Heart left ventricle (tissue), 16 donors: ENCODE measurements at regions not wholly inside any gene's neighbourhood (a gene's known extent, or its start where the extent isn't known, plus 50 kb on each side); places are given as distances from the start of the nearest gene placed in this dataset.

ENCODE experiments used
- ATAC-seq, 4 donors: fragments of 200-7000 bp; cut with Tn5 transposase; one replicate each; pipeline ENCODE4 v1.9.1; 2020 to 2022; ENCODE audit warnings: moderate library complexity in 4 of 4, mild to moderate bottlenecking in 3 of 4, moderate number of reproducible peaks in 1 of 4
- DNase-seq, 5 donors: peaks; one replicate each; pipeline ENCODE4 v3.0.0-alpha.2; 2020
- H3K27ac ChIP-seq, 12 donors: fragments of 200-600 bp; sonication (generic) in 4 of 12; one replicate each; pipeline versions ENCODE4 v1.5.0 to v1.8.0; 2016 to 2022; ENCODE audit warnings: mild to moderate bottlenecking in 2 of 12
- H3K27me3 ChIP-seq, 9 donors: fragments of 200-600 bp; sonication (generic) in 2 of 9; one replicate each; pipeline versions ENCODE4 v1.5.1 to v1.8.0; 2016 to 2022; ENCODE audit warnings: mild to moderate bottlenecking in 3 of 9
- H3K36me3 ChIP-seq, 9 donors: fragments of 200-600 bp; sonication (generic) in 2 of 9; one replicate each; pipeline versions ENCODE4 v1.5.0 to v1.8.0; 2018 to 2022; ENCODE audit warnings: mild to moderate bottlenecking in 2 of 9
- H3K4me1 ChIP-seq, 12 donors: fragments of 200-600 bp; sonication (generic) in 4 of 12; one replicate each; pipeline versions ENCODE4 v1.5.0 to v1.8.0; 2016 to 2022; ENCODE audit warnings: mild to moderate bottlenecking in 3 of 12
- H3K4me3 ChIP-seq, 12 donors: fragments of 200-600 bp; sonication (generic) in 4 of 12; one replicate each; pipeline versions ENCODE4 v1.5.0 to v1.8.0; 2017 to 2022; ENCODE audit warnings: mild to moderate bottlenecking in 9 of 12, moderate library complexity in 4 of 12
- H3K9me3 ChIP-seq, 12 donors: fragments of 200-600 bp; sonication (generic) in 4 of 12; one replicate each; pipeline versions ENCODE4 v1.5.0 to v1.8.0; 2016 to 2022; ENCODE audit warnings: mild to moderate bottlenecking in 1 of 12
- POLR2A ChIP-seq, 2 donors: fragments of 450-650 bp; IDR thresholded peaks; one replicate each; pipeline ENCODE4 v1.6.1; 2017; ENCODE audit warnings: antibody characterized with exemption in 2 of 2, mild to moderate bottlenecking in 2 of 2, moderate library complexity in 2 of 2
- WGBS, 4 donors: extraction: QIAGEN DNeasy Blood & Tissue Kit in 2 of 4; methylation state at CpG; one replicate each; pipeline versions ENCODE4 v1.1.5 to v1.1.7; 2013 to 2018; 5-methylcytosine and 5-hydroxymethylcytosine counted together
- intact Hi-C, 10 donors: fragments of 100-400 bp; cut with DNase I; formaldehyde crosslinking; loops; one replicate each; pipeline versions ENCODE4 v1.11.1 to v1.14.2; 2022
- TF ChIP-seq, protein P1 (sequence below), 12 donors: fragments of 200-600 bp; sonication (generic) in 4 of 12; IDR thresholded peaks; one replicate each; pipeline versions ENCODE4 v1.5.0 to v1.8.0; 2018 to 2022; ENCODE audit warnings: antibody characterized with exemption in 12 of 12, mild to moderate bottlenecking in 5 of 12
- donor health status: ischemic (EF 13 %, LVEDD 7.1; RV severe dilation, severe dysfunction).
- donor health status: healthy with polysubstance abuse.
- donor health status: DM: no; HTN: yes; CAD: no.
- donor health status: DM: no; HTN: no; CAD: no.
- donor health status: ischemic (EF 25% LVEDD 6.9; RV normal size, moderate dysfunction).
- donor health status: ischemic (EF 25% LVEDD 5.7; RV mildly dilated, moderate dysfunction).
- donor health status: healthy.
- donor health status: DM: yes; HTN: yes; CAD: no.
- donor health status: ischemic (EF 35%, LVEDD 5.7; RV mildly dilated, moderate dysfunction).
- donor health status: nonischemic (EF 11% LVEDD 7.7; RV severe dilation, severe dysfunction).
- donor health status: DM: yes; HTN: yes; CAD: no.
- donor health status: PGD.
- donor health status: ischemic (EF 29% LVEDD 5.4; RV normal size, mild dysfunction).
- donor health status: nonischemic (EF 23%, LVEDD 6.1; RV moderate dilation, normal function).

DNA sequence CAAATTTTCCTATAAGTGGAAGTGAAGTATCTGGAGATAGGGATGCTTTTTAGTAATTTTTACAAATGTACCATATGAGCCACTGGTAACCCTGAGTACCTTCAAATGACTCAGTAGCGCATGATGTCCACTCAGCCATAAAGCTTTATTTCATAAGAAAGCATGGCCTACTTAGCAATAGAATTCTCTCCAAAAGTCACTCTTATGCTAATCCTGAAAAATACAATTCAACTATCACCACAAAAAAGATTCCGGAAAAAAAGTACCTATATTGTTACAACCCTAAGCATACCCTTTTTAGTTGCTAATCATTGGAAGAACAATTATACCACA is 732.2 kb downstream of the SOCS6 start:
- intact Hi-C loops, result no loop called here
- peaks cover 0 to 22% (median 8%) of the 10 kb centered on the region in 12 donors for H3K9me3 ChIP-seq
- H3K4me1 ChIP-seq, result no peaks in the 10 kb centered on the region
- WGBS, 4 donors, result 96 to 99% (median 97%) methylated on average over 2 of the region's 2 CpGs
- H3K27ac ChIP-seq, result no peak overlapping the region
- ATAC-seq, result no peak
- H3K27me3 ChIP-seq, result no peaks in the 10 kb centered on the region
- no peak for TF ChIP-seq POLR2A (IDR thresholded peaks at IDR 0.05)
- TF ChIP-seq, protein P1, sequence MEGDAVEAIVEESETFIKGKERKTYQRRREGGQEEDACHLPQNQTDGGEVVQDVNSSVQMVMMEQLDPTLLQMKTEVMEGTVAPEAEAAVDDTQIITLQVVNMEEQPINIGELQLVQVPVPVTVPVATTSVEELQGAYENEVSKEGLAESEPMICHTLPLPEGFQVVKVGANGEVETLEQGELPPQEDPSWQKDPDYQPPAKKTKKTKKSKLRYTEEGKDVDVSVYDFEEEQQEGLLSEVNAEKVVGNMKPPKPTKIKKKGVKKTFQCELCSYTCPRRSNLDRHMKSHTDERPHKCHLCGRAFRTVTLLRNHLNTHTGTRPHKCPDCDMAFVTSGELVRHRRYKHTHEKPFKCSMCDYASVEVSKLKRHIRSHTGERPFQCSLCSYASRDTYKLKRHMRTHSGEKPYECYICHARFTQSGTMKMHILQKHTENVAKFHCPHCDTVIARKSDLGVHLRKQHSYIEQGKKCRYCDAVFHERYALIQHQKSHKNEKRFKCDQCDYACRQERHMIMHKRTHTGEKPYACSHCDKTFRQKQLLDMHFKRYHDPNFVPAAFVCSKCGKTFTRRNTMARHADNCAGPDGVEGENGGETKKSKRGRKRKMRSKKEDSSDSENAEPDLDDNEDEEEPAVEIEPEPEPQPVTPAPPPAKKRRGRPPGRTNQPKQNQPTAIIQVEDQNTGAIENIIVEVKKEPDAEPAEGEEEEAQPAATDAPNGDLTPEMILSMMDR (IDR thresholded peaks at IDR 0.05), result no peak
- no peak for DNase-seq
- H3K36me3 ChIP-seq, result no peaks in the 10 kb centered on the region
- H3K4me3 ChIP-seq, result no peak overlapping the region

DNA sequence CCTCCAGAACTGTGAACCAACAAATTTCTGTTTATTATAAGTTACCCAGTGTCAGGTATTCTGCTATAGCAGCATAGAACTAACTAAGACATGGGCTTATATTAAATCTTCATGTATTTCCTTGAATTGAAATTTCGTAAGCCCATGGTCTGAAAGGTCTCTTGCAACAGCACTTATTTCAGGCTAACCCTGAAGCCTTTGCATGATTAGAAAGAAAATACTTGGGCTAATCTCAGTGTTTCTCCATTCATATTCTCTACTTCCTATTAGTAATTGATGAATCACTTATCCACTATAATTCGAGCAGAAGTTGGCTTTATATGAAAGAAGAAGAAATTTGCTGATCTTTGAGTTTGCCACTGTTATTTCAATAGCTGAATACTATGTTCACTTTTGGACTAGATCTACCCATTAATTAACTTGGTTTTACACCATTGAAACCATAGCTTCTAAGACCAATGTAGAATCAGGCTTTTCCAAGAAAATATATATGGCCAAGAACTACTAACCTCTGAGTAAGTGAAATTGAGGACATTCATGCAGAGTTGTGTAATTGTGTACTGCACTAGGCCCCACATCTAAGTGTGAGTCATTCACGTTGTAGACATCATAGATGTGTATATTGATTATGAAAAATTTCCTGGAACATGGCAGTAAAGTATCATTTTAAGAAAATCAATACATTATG is 731.6 kb downstream of the SOCS6 start:
- Histone ChIP-seq H3K36me3 (no peaks in the 10 kb centered on the region), H3K27ac (no peak overlapping the region), H3K4me1 (no peaks in the 10 kb centered on the region), H3K27me3 (no peaks in the 10 kb centered on the region), H3K4me3 (no peak overlapping the region), H3K9me3 (peaks cover 0 to 27% (median 9%) of the 10 kb centered on the region in 12 donors)
- DNase-seq, result no peak
- 80 to 89% (median 84%) methylated on average over 3 of the region's 3 CpGs for WGBS, 4 donors
- no peak for TF ChIP-seq POLR2A (IDR thresholded peaks at IDR 0.05)
- TF ChIP-seq, protein P1 (IDR thresholded peaks at IDR 0.05), result no peak
- ATAC-seq, result no peak
- intact Hi-C loops, result no loop called here

DNA sequence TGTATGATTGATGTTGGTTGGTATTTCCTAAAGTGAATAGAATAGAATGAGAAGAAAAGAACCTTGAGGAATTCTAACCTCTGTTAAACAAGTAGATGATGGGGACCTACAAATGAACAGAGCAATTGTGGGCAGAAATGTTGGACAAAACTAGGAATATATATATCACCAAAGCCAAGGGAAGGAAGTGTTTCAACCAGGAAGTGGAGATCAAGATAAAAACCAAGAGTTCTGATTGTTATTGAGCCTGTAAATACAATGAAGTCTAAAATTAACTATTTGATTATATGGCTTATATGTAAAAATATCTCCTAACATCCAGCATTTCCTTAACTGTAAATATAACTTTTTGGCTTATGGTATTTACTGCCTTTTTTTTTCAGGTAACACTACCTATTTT is 730.0 kb downstream of the SOCS6 start:
- Histone ChIP-seq H3K36me3 (no peaks in the 10 kb centered on the region), H3K9me3 (peaks cover 0 to 27% (median 9%) of the 10 kb centered on the region in 12 donors), H3K27me3 (no peaks in the 10 kb centered on the region), H3K4me1 (no peaks in the 10 kb centered on the region), H3K4me3 (no peak overlapping the region), H3K27ac (no peak overlapping the region)
- DNase-seq (no peak), ATAC-seq (no peak)
- intact Hi-C loops, result no loop called here
- TF ChIP-seq POLR2A (IDR thresholded peaks at IDR 0.05), result no peak
- TF ChIP-seq, protein P1 (IDR thresholded peaks at IDR 0.05), result no peak

DNA sequence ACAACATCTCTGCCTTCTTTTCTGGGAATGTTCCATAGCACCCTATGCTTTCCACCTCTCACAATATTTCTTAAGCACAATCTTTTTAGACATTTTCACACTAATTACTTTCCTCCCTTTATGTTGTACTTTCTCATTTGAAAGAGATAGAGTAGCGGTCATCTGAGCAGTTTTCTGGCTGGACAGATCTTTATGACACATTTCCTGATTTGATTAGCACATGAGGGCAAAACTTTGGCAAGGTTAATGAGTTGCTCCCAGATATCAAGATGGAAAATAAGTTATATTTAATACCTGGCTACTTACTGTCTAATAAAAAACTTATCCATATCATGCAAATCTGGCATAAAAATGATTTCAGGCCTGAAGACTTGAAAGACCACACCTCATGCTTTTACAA is 723.9 kb downstream of the SOCS6 start:
- intact Hi-C loops, result no loop called here
- 61 to 73% (median 64%) methylated on average over 1 of the region's 1 CpG for whole genome bisulfite sequencing, 4 donors
- Histone ChIP-seq H3K9me3 (peaks cover 0 to 23% (median 4%) of the 10 kb centered on the region in 12 donors), H3K27me3 (no peaks in the 10 kb centered on the region), H3K36me3 (no peaks in the 10 kb centered on the region), H3K27ac (no peak overlapping the region), H3K4me1 (no peaks in the 10 kb centered on the region), H3K4me3 (no peak overlapping the region)
- DNase-seq (no peak), ATAC-seq (no peak)
- no peak for TF ChIP-seq POLR2A (IDR thresholded peaks at IDR 0.05)
- TF ChIP-seq, protein P1 (IDR thresholded peaks at IDR 0.05), result no peak
